AG09309 (cell line): ENCODE measurements at regions not wholly inside any gene's neighbourhood (a gene's known extent, or its start where the extent isn't known, plus 50 kb on each side); places are given as distances from the start of the nearest gene placed in this dataset.

Experiments
- DNase-seq: peaks from one replicate; pipeline ENCODE4 v3.0.0-alpha.2; 2010; ENCODE audit warnings: low read depth
- H3K4me3 ChIP-seq: 2 replicates; pipeline ENCODE4 v1.5.1; 2011; ENCODE audit warnings: mild to moderate bottlenecking, low read depth, low read length, moderate library complexity; ENCODE audit not compliant: control insufficient read depth
- TF ChIP-seq, protein P1 (sequence below): IDR thresholded peaks from 2 replicates; pipeline ENCODE4 v1.5.1; 2011; ENCODE audit warnings: mild to moderate bottlenecking, low read depth, low read length, inconsistent platforms; ENCODE audit not compliant: insufficient read depth, control insufficient read depth; ENCODE audit errors: missing control alignments

DNA sequence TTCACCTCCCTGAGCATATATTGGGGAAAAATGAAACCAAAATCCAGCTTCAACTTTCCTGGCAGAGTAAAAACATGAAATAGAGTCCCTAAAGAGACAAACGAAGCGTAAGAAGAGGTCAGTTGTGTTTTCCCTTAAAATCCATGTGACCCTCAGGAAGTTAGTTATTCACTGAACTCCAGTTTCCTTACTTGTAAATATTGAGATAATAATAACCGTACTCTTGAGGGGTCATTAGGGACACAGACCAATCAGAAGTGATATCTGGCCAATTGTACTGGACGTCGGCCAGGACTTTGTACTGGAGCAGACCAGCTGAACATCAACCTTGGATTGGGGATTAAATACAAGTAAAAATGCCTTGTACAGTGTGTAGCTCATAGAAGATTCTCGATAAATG lies 167.0 kb downstream of the GATA3 start:
- DNase-seq: no peak
- TF ChIP-seq, protein P1, sequence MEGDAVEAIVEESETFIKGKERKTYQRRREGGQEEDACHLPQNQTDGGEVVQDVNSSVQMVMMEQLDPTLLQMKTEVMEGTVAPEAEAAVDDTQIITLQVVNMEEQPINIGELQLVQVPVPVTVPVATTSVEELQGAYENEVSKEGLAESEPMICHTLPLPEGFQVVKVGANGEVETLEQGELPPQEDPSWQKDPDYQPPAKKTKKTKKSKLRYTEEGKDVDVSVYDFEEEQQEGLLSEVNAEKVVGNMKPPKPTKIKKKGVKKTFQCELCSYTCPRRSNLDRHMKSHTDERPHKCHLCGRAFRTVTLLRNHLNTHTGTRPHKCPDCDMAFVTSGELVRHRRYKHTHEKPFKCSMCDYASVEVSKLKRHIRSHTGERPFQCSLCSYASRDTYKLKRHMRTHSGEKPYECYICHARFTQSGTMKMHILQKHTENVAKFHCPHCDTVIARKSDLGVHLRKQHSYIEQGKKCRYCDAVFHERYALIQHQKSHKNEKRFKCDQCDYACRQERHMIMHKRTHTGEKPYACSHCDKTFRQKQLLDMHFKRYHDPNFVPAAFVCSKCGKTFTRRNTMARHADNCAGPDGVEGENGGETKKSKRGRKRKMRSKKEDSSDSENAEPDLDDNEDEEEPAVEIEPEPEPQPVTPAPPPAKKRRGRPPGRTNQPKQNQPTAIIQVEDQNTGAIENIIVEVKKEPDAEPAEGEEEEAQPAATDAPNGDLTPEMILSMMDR: no peak
- no peak overlapping the region for H3K4me3 ChIP-seq

DNA sequence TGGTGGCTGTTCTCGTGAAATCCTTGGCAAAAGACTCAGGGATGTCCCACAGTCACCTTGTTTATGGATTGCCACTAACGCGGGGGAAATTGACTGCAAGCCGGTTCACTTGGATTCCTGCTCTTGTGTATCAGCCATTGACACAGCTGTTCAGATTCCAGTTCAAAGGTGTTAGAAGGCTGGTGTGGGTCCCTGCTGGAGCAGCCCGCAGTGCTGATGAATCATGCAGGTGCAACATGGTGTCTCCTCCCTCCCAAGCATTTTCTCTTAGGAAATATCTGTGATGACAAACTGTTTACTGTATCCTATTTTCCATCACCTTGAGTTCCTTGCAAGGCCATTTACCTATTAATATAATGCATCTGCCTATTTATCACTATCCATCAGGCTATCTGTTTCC lies 170.1 kb downstream of the GATA3 start:
- no peak overlapping the region for H3K4me3 ChIP-seq
- no peak for DNase-seq
- TF ChIP-seq, protein P1: no peak

- TF ChIP-seq, protein P1: no peak
Measured at GRCh38 chr10:8225187-8225586, 170.7 kb downstream of the GATA3 start.

DNA sequence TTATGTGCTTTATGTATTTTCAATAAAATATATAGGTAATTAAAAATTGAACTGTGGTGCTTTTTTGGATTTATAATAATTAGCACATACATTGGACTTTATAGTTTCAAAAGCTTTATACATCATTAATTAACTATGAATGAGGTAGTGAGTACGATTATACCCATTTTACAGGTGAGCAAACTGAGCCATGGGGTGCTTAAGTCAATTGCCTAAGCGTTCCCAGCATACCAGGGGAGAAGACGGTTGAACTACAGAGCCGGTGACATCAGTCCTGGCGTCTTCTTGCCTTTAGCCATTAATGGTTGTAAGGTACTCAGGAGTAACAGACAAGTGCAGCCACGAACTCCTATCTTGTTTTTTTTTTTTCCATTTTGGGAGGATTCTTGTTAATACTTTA lies 172.8 kb downstream of the GATA3 start:
- no peak overlapping the region for H3K4me3 ChIP-seq
- no peak for DNase-seq
- TF ChIP-seq, protein P1: no peak

More at GRCh38 chr10:8225187-8225586, 170.7 kb downstream of the GATA3 start:
- no peak for DNase-seq
- H3K4me3 ChIP-seq: no peak overlapping the region

GRCh38 chr10:8229153-8229552 lies 174.7 kb downstream of the GATA3 start:
- no peak overlapping the region for H3K4me3 ChIP-seq
- TF ChIP-seq, protein P1: no peak
- no peak for DNase-seq

DNA sequence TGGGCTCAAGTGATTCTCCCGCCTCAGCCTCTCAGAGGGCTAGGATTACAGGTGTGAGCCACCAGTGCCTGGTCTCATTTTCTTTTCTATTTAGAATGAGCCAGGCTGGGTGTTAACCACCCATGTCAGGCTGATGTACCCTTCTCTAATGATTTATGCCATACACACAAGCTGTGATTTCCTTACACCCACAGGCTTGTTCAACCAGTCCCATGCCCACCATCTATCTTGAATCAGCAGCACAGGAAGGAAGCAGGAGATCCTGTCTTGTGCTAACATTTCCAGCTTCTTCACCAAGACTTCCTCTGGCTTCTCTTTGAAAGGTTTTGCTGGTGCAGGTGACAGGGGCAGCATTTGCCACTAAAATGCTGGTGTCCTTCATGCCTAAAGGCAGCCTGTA lies 176.4 kb downstream of the GATA3 start:
- DNase-seq: no peak
- no peak overlapping the region for H3K4me3 ChIP-seq
- TF ChIP-seq, protein P1: no peak

GRCh38 chr10:8233049-8233448 lies 178.6 kb downstream of the GATA3 start:
- H3K4me3 ChIP-seq: no peak overlapping the region
- no peak for DNase-seq
- TF ChIP-seq, protein P1: no peak
